ENCODE measurements at regions not wholly inside any gene's neighbourhood (a gene's known extent, or its start where the extent isn't known, plus 50 kb on each side); places are given as distances from the start of the nearest gene placed in this dataset.

DNA sequence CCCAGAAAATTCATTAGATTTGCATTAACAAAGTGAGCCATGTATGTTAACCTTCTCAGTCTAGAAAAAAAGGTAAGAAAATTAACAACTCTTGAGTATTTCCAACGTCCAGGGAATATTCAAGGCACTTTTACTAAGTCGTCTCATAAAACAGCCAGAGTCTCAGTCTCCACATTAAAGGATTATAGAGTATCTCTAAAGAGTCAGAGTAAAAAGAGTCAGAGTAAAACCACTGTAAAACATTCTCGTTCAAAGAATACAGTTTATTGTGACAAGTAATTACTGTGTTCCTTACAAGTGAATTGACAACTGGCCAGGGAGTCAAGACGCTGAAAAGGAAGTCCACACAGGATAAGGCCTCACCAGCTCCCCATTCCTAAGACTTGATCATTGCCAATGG lies 97.2 kb upstream of the ISL1 start:
- H3K9me3 Mint-ChIP-seq = peaks cover 4% of the 10 kb centered on the region
- H3K27me3 Mint-ChIP-seq = no peaks in the 10 kb centered on the region
- no peak overlapping the region for H3K4me3 Mint-ChIP-seq
- H3K36me3 Mint-ChIP-seq (ENCODE audit: low read depth) = no peaks in the 10 kb centered on the region
- no peaks in the 10 kb centered on the region for H3K4me1 Mint-ChIP-seq (ENCODE audit: low read depth)
- H3K27ac Mint-ChIP-seq = no peak overlapping the region

DNA sequence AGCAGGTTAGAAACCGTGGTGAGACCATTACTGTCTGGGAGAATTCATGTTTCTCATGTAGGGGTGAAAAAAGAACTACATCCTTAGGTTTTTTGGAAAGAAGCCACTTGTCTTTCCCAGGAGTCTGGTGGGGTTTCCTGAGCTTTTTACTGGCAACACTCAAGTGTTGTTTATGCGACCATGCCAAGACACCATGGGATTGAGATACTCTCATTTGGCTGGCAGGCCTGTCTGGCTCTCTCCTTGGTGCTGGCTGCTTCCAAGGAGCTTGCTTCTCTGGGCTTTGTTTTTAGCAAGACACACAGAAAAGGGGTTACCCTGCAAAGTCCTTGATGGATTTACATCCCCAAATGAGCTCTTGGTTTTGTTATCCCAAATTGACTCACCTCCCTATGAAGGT lies 80.9 kb upstream of the ISL1 start:
- Mint-ChIP-seq H3K27ac (no peak overlapping the region), H3K9me3 (peaks cover 15% of the 10 kb centered on the region), H3K4me3 (no peak overlapping the region), H3K36me3 (ENCODE audit: low read depth) (no peaks in the 10 kb centered on the region), H3K4me1 (ENCODE audit: low read depth) (no peaks in the 10 kb centered on the region), H3K27me3 (no peaks in the 10 kb centered on the region)

DNA sequence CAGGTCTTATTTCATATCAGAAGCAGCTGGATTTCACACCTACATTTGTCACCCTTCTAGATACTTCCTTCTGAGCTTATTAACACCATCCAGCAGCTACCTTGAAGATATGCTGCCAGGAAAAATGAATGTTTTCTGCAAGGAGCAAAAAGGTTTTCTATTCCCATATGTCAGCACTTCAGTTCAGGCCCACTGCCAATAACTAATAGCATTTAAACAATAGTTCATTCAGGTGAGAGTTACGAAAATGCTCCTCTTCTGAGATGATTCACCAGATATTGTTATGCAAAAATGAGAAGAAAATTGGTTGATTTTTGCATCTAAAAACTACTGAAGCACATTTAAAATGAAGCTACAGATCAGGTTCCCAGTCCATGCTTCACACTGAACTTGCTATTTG lies 56.4 kb upstream of the ISL1 start:
- Mint-ChIP-seq H3K9me3 (no peaks in the 10 kb centered on the region), H3K4me1 (ENCODE audit: low read depth) (no peaks in the 10 kb centered on the region), H3K27ac (no peak overlapping the region), H3K36me3 (ENCODE audit: low read depth) (no peaks in the 10 kb centered on the region), H3K27me3 (no peaks in the 10 kb centered on the region), H3K4me3 (no peak overlapping the region)
